MM.1S (cell line): ENCODE measurements at regions not wholly inside any gene's neighbourhood (a gene's known extent, or its start where the extent isn't known, plus 50 kb on each side); places are given as distances from the start of the nearest gene placed in this dataset.

Experiments
- EZH2 ChIP-seq: fragments of 300-600 bp; sonication (generic); optimal IDR thresholded peaks from 2 replicates; pipeline ENCODE3; 2017; ENCODE audit warnings: low read depth, mild to moderate bottlenecking, antibody characterized with exemption, low read length, mixed read lengths
- EZH2phosphoT487 ChIP-seq: fragments of 300-600 bp; sonication (generic); IDR thresholded peaks from 2 replicates; pipeline ENCODE4 v1.6.1; 2018; ENCODE audit warnings: antibody characterized with exemption, low read length
- TF ChIP-seq, protein P1 (sequence below): fragments of 300-600 bp; sonication (generic); IDR thresholded peaks from 2 replicates; pipeline ENCODE4 v1.5.1; 2016; ENCODE audit warnings: antibody characterized with exemption, low read length, mixed read lengths

DNA sequence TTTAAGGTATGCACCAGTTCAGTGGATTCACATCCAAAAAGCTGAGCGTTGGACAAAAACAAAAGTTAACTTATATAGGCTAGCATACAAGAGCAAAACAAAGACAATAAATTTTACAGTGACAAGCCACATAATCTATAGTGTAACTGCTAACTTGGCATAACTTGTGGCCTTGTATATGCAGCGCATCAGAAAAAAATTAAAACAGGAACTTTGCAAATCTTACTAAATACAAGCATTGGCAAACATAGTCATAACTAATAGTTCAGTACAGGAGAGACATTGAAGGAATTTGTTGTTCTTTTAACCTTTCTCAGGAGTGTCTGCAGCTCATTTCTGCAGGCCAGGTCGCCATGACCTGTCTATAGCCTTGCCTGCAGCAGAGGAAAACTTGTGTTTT, 54.6 kb downstream of the OR10H4 start:
- TF ChIP-seq, protein P1, sequence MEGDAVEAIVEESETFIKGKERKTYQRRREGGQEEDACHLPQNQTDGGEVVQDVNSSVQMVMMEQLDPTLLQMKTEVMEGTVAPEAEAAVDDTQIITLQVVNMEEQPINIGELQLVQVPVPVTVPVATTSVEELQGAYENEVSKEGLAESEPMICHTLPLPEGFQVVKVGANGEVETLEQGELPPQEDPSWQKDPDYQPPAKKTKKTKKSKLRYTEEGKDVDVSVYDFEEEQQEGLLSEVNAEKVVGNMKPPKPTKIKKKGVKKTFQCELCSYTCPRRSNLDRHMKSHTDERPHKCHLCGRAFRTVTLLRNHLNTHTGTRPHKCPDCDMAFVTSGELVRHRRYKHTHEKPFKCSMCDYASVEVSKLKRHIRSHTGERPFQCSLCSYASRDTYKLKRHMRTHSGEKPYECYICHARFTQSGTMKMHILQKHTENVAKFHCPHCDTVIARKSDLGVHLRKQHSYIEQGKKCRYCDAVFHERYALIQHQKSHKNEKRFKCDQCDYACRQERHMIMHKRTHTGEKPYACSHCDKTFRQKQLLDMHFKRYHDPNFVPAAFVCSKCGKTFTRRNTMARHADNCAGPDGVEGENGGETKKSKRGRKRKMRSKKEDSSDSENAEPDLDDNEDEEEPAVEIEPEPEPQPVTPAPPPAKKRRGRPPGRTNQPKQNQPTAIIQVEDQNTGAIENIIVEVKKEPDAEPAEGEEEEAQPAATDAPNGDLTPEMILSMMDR, result no peak
- TF ChIP-seq EZH2 (no peak), EZH2phosphoT487 (no peak)
